Keratinocyte (primary cell): ENCODE measurements at regions not wholly inside any gene's neighbourhood (a gene's known extent, or its start where the extent isn't known, plus 50 kb on each side); places are given as distances from the start of the nearest gene placed in this dataset.

ENCODE experiments used
- EZH2 ChIP-seq: IDR thresholded peaks from one replicate; pipeline ENCODE4 v1.6.1; 2012; ENCODE audit warnings: inconsistent platforms, mild to moderate bottlenecking, low read length, moderate library complexity
- TF ChIP-seq, protein P1 (sequence below), 3 experiments: IDR thresholded peaks in 1 of 3; conservative IDR thresholded peaks in 1 of 3; optimal IDR thresholded peaks in 1 of 3; 2 replicates in 2 of 3; 3 replicates in 1 of 3; pipeline versions ENCODE3 to v1.5.1; 2011; ENCODE audit warnings: low read length in 3 of 3, mild to moderate bottlenecking in 3 of 3, moderate library complexity in 2 of 3, control low read depth in 1 of 3, inconsistent platforms in 1 of 3; ENCODE audit not compliant: insufficient read depth in 2 of 3; ENCODE audit errors: extremely low read depth in 1 of 3

DNA sequence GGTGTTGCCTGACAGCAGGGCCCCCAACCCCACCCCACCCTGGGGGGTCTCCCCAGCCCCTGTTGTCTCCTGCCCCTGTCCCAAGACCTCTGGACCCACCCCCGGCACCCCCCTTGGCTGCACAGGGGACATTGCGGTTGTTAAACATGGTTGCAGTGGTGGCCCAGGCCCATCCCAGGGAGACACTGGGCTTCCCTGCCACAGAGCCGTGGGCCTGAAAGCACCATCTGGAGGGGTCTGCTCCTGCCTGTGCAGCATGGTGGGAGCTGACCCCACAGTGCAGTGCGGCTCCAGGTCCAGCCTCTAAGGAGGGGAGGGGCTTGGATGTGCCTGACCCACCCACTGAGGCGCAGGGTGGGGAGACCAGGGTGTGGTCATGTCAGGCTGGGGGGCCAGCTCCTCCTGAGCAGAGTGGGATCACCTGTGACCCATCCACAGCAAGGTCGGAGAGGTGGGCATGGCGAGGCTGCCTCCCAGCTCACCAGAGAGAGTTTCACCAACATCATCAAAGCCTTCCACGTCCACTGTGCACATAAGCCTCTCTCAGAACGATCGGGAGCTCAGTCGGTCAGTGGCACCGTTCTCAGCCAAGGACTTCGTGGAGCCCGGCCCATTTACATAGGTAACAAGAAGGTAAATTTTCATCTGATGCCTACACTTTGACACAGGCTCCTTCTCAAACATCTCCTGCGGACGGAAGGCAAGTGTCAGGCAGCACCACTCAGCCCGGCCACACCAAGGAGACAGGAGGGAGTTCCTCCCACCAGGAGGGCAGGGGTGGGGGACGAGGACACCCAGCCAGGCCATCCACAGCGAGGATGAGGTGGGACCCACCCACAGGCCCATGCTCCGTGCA lies 201.1 kb downstream of the BRD1 start:
- TF ChIP-seq, protein P1, sequence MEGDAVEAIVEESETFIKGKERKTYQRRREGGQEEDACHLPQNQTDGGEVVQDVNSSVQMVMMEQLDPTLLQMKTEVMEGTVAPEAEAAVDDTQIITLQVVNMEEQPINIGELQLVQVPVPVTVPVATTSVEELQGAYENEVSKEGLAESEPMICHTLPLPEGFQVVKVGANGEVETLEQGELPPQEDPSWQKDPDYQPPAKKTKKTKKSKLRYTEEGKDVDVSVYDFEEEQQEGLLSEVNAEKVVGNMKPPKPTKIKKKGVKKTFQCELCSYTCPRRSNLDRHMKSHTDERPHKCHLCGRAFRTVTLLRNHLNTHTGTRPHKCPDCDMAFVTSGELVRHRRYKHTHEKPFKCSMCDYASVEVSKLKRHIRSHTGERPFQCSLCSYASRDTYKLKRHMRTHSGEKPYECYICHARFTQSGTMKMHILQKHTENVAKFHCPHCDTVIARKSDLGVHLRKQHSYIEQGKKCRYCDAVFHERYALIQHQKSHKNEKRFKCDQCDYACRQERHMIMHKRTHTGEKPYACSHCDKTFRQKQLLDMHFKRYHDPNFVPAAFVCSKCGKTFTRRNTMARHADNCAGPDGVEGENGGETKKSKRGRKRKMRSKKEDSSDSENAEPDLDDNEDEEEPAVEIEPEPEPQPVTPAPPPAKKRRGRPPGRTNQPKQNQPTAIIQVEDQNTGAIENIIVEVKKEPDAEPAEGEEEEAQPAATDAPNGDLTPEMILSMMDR (optimal IDR thresholded peaks at IDR 0.05 in 1 of 3, IDR thresholded peaks at IDR 0.05 in 1 of 3, conservative IDR thresholded peaks at IDR 0.05 in 1 of 3; ENCODE audit: extremely low read depth in 1 of 3, insufficient read depth in 2 of 3, low read length in 3 of 3) = no peak
- TF ChIP-seq EZH2 = no peak
